NOMO-1 treated with DMSO at 0.1 percent for 48 hours (cell line): ENCODE measurements at regions not wholly inside any gene's neighbourhood (a gene's known extent, or its start where the extent isn't known, plus 50 kb on each side); places are given as distances from the start of the nearest gene placed in this dataset.

ENCODE experiments used
- DNase-seq: peaks from one replicate; lab custom pipeline; 2025; ENCODE audit not compliant: unreplicated experiment; lab: John Stamatoyannopoulos, UW

GRCh38 chr2:167454036-167454435 lies 565.8 kb downstream of the XIRP2 start:
- no peak for DNase-seq

GRCh38 chr2:167451496-167452289 lies 563.4 kb downstream of the XIRP2 start:
- DNase-seq: no peak

GRCh38 chr2:167450364-167450763 lies 562.1 kb downstream of the XIRP2 start:
- DNase-seq: no peak

- no peak for DNase-seq
These were observed 552.1 kb downstream of the XIRP2 start for GRCh38 chr2:167440382-167440781.

GRCh38 chr2:167438206-167438605 lies 549.9 kb downstream of the XIRP2 start:
- no peak for DNase-seq

GRCh38 chr2:167431949-167432348 lies 543.7 kb downstream of the XIRP2 start:
- DNase-seq: no peak

- no peak for DNase-seq
These were observed 542.2 kb downstream of the XIRP2 start for GRCh38 chr2:167430447-167430846.

GRCh38 chr2:167424803-167425755 lies 536.8 kb downstream of the XIRP2 start:
- no peak for DNase-seq

- no peak for DNase-seq
These were observed 535.9 kb downstream of the XIRP2 start for GRCh38 chr2:167424221-167424620.

GRCh38 chr2:167423731-167424130 lies 535.5 kb downstream of the XIRP2 start:
- no peak for DNase-seq

GRCh38 chr2:167420211-167420610 lies 531.9 kb downstream of the XIRP2 start:
- no peak for DNase-seq

- no peak for DNase-seq
These were observed 526.8 kb downstream of the XIRP2 start for GRCh38 chr2:167415068-167415467.

- no peak for DNase-seq
These were observed 523.1 kb downstream of the XIRP2 start for GRCh38 chr2:167411367-167411766.

GRCh38 chr2:167406558-167406957 lies 518.3 kb downstream of the XIRP2 start:
- no peak for DNase-seq

GRCh38 chr2:167404627-167405284 lies 516.5 kb downstream of the XIRP2 start:
- no peak for DNase-seq

- DNase-seq: no peak
These were observed 513.0 kb downstream of the XIRP2 start for GRCh38 chr2:167401309-167401708.

GRCh38 chr2:167400546-167400945 lies 512.3 kb downstream of the XIRP2 start:
- no peak for DNase-seq

- DNase-seq: no peak
These were observed 510.6 kb downstream of the XIRP2 start for GRCh38 chr2:167398873-167399272.

GRCh38 chr2:167388901-167389300 lies 500.6 kb downstream of the XIRP2 start:
- no peak for DNase-seq

GRCh38 chr2:167388497-167388896 lies 500.2 kb downstream of the XIRP2 start:
- DNase-seq: no peak

- no peak for DNase-seq
These were observed 498.4 kb downstream of the XIRP2 start for GRCh38 chr2:167386694-167387093.
